Endodermal cell (in vitro differentiated cells): ENCODE measurements at regions not wholly inside any gene's neighbourhood (a gene's known extent, or its start where the extent isn't known, plus 50 kb on each side); places are given as distances from the start of the nearest gene placed in this dataset.

Experiments used
- DNase-seq: peaks from one replicate; pipeline ENCODE4 v3.0.0-alpha.2; 2017
- H3K27ac ChIP-seq: 2 replicates; pipeline ENCODE4 v1.5.1; 2013; ENCODE audit warnings: mild to moderate bottlenecking, low read depth, low read length, moderate library complexity
- H3K27me3 ChIP-seq: 2 replicates; pipeline ENCODE4 v1.6.1; 2013; ENCODE audit warnings: mild to moderate bottlenecking, low read length, moderate library complexity; ENCODE audit not compliant: insufficient read depth, control insufficient read depth, poor library complexity, severe bottlenecking
- H3K36me3 ChIP-seq: 2 replicates; pipeline ENCODE4 v1.7.0; 2013; ENCODE audit warnings: mild to moderate bottlenecking, low read length, moderate library complexity; ENCODE audit not compliant: control insufficient read depth, insufficient read depth
- H3K4me1 ChIP-seq: one replicate; pipeline ENCODE4 v1.7.0; 2013; ENCODE audit warnings: low read length; ENCODE audit not compliant: control insufficient read depth, insufficient read depth
- H3K4me3 ChIP-seq: 2 replicates; pipeline ENCODE4 v1.5.1; 2013; ENCODE audit warnings: mild to moderate bottlenecking, low read length, moderate library complexity
- H3K9ac ChIP-seq: 2 replicates; pipeline ENCODE4 v1.6.1; 2013; ENCODE audit warnings: mild to moderate bottlenecking, low read length, moderate library complexity; ENCODE audit not compliant: poor library complexity, severe bottlenecking; ENCODE audit errors: extremely low read depth
- H3K9me3 ChIP-seq: 2 replicates; pipeline ENCODE4 v1.6.1; 2013; ENCODE audit warnings: mild to moderate bottlenecking, low read length, moderate library complexity; ENCODE audit not compliant: control insufficient read depth
- H3K27ac Mint-ChIP-seq: 2 replicates; pipeline ENCODE4 v1.8.0; 2020; ENCODE audit warnings: mixed read lengths
- H3K27me3 Mint-ChIP-seq: 2 replicates; pipeline ENCODE4 v1.8.0; 2021; ENCODE audit warnings: mild to moderate bottlenecking, mixed read lengths; ENCODE audit not compliant: insufficient read depth
- H3K36me3 Mint-ChIP-seq: 2 replicates; pipeline ENCODE4 v1.8.0; 2020; ENCODE audit warnings: low read depth, mixed read lengths
- H3K4me1 Mint-ChIP-seq: 2 replicates; pipeline ENCODE4 v1.8.0; 2020; ENCODE audit warnings: mixed read lengths
- H3K4me3 Mint-ChIP-seq: 2 replicates; pipeline ENCODE4 v1.8.0; 2020; ENCODE audit warnings: mild to moderate bottlenecking, moderate library complexity, mixed read lengths
- H3K9me3 Mint-ChIP-seq: 2 replicates; pipeline ENCODE4 v1.8.0; 2020; ENCODE audit warnings: mild to moderate bottlenecking, mixed read lengths
- WGBS, 2 experiments: methylation state at CpG; one replicate each; pipeline versions ENCODE4 v1.1.5 to v1.1.7; 2013; ENCODE audit warnings: missing lambda C conversion rate in 2 of 2, mixed read lengths in 1 of 2; ENCODE audit not compliant: insufficient coverage in 1 of 2, insufficient read length in 1 of 2; 5-methylcytosine and 5-hydroxymethylcytosine counted together
- TF ChIP-seq, protein P1 (sequence below): fragments of 200-600 bp; sonication (generic); conservative IDR thresholded peaks from 2 replicates; pipeline ENCODE4 v1.5.0; 2021; ENCODE audit warnings: antibody characterized with exemption, mild to moderate bottlenecking

DNA sequence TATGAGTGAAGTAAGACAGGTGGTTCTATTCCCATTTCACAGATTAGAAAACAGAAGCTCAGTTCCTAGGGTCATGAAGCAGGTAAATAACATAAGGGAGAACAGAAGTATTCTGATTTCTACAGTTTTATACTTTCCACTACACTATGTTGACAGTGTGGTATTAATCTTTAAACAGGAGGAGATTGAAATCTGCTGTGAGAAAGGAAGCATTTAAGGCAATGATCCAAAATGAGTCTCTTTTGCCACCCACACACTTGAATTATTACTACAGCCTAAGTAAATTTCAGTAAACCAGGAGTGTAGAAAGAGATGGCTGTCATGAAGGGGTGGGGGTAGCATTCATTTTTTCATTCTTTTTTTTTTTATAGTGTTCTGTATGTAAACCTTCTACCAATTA lies 893.0 kb downstream of the C4orf33 start:
- Histone ChIP-seq H3K4me3 (no peak overlapping the region), H3K27ac (no peak overlapping the region), H3K27me3 (no peaks in the 10 kb centered on the region), H3K36me3 (no peaks in the 10 kb centered on the region), H3K9me3 (no peaks in the 10 kb centered on the region), H3K4me1 (peaks cover 3% of the 10 kb centered on the region), H3K9ac (no peak overlapping the region)
- Mint-ChIP-seq H3K27ac (no peak overlapping the region), H3K36me3 (no peaks in the 10 kb centered on the region), H3K4me1 (peaks cover 14% of the 10 kb centered on the region), H3K27me3 (no peaks in the 10 kb centered on the region), H3K9me3 (no peaks in the 10 kb centered on the region), H3K4me3 (no peak overlapping the region)
- DNase-seq: no peak
- TF ChIP-seq, protein P1, sequence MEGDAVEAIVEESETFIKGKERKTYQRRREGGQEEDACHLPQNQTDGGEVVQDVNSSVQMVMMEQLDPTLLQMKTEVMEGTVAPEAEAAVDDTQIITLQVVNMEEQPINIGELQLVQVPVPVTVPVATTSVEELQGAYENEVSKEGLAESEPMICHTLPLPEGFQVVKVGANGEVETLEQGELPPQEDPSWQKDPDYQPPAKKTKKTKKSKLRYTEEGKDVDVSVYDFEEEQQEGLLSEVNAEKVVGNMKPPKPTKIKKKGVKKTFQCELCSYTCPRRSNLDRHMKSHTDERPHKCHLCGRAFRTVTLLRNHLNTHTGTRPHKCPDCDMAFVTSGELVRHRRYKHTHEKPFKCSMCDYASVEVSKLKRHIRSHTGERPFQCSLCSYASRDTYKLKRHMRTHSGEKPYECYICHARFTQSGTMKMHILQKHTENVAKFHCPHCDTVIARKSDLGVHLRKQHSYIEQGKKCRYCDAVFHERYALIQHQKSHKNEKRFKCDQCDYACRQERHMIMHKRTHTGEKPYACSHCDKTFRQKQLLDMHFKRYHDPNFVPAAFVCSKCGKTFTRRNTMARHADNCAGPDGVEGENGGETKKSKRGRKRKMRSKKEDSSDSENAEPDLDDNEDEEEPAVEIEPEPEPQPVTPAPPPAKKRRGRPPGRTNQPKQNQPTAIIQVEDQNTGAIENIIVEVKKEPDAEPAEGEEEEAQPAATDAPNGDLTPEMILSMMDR: no peak

DNA sequence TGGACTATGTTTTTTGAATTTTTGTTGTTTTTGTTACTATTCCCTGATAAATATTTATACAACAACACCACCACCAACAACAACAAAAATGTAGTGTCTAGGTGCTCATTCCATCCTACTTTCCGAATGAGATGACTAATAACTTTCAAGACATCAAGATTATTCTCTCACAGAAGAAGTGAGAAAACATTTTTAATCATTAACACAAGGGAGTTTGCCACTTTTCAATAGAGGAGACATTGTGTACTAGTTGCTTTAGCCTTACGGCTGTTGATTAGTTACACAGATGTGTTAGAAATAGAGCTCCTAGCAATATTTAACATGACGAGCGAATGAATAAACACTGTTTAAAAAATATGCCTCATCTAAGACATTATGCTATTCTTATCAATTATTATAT lies 898.8 kb downstream of the C4orf33 start:
- Histone ChIP-seq H3K4me1 (no peaks in the 10 kb centered on the region), H3K27ac (no peak overlapping the region), H3K9me3 (peaks cover 4% of the 10 kb centered on the region), H3K9ac (no peak overlapping the region), H3K27me3 (no peaks in the 10 kb centered on the region), H3K4me3 (no peak overlapping the region), H3K36me3 (no peaks in the 10 kb centered on the region)
- no peak overlapping the region for H3K4me3 Mint-ChIP-seq
- peaks cover 5% of the 10 kb centered on the region for H3K4me1 Mint-ChIP-seq
- no peaks in the 10 kb centered on the region for H3K9me3 Mint-ChIP-seq
- H3K36me3 Mint-ChIP-seq: no peaks in the 10 kb centered on the region
- WGBS, 2 experiments: 95 to 100% methylated on average over 1 to 2 of the region's 4 CpGs
- TF ChIP-seq, protein P1: no peak
- no peak for DNase-seq
- peak overlapping the region; percentile 19 for H3K27ac Mint-ChIP-seq
- H3K27me3 Mint-ChIP-seq: no peaks in the 10 kb centered on the region

DNA sequence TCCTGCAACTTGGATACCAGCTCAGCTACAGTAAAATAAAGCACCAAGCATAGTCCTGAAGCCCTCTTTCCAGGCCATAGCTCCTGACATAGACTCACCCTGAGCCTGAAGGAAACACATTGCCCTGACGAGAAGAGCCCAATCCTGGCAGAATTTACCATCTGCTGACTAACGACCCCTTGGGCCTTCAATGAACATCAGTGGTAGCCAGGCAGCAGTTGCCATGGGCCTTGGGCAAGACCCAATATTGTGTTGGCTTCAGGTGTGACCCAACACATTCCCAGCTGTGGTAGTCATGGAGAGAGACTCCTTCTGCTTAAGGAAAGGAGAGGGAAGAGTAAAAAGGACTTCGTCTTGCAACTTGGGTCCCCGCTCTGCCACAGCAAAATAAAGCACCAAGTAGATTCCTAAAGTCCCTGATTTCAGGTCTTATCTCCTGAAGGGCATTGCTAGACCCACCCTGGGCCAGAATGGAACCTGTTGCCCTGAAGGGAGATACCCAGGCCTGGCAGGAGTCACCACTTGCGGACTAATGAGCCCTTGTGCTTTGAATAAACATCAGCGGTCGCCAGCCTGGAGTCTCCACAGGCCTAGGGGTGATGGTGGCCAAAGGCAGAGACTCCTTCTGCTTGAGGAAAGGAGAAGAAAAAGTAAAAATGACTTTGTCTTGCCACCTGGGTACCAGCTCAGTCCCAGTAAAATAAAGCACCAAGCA lies 902.6 kb downstream of the C4orf33 start:
- TF ChIP-seq, protein P1: no peak
- no peak overlapping the region for H3K27ac ChIP-seq
- Mint-ChIP-seq H3K36me3 (no peaks in the 10 kb centered on the region), H3K9me3 (peaks cover 3% of the 10 kb centered on the region), H3K27me3 (no peaks in the 10 kb centered on the region), H3K4me3 (no peak overlapping the region), H3K27ac (no peak overlapping the region), H3K4me1 (peaks cover 5% of the 10 kb centered on the region)
- no peak overlapping the region for H3K4me3 ChIP-seq
- peaks cover 11% of the 10 kb centered on the region for H3K9me3 ChIP-seq
- 94 to 95% methylated on average over 6 to 7 of the region's 7 CpGs for WGBS, 2 experiments
- no peaks in the 10 kb centered on the region for H3K27me3 ChIP-seq
- no peak overlapping the region for H3K9ac ChIP-seq
- H3K4me1 ChIP-seq: no peaks in the 10 kb centered on the region
- no peaks in the 10 kb centered on the region for H3K36me3 ChIP-seq
- DNase-seq: no peak
